ENCODE measurements at regions not wholly inside any gene's neighbourhood (a gene's known extent, or its start where the extent isn't known, plus 50 kb on each side); places are given as distances from the start of the nearest gene placed in this dataset.

DNA sequence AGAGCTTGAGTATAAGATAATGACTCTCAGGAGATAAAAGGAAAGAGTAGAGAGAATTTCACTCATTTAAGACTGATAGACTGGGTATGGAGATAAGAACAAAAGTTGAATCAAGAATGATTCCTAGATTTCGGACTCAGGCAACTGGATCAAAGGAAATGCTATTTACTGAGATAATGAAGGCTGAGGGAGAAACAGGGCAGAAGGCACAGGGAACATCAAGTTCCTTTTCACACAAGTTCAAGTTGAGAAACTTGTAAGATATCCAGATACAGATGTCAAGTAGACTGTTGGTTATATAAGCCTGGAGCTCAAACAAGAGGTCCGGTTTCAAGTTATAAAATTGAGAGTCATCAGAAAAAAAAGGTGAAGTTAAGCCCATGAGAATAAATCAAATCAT is 360.8 kb downstream of the TNS1 start:
- no peak for TF ChIP-seq CTCF (conservative IDR thresholded peaks at IDR 0.05)
- no peak for TF ChIP-seq EZH2 (IDR thresholded peaks at IDR 0.05; ENCODE audit: low read depth)

All from PC-9 (cell line).